ENCODE measurements at regions not wholly inside any gene's neighbourhood (a gene's known extent, or its start where the extent isn't known, plus 50 kb on each side); places are given as distances from the start of the nearest gene placed in this dataset.

DNA sequence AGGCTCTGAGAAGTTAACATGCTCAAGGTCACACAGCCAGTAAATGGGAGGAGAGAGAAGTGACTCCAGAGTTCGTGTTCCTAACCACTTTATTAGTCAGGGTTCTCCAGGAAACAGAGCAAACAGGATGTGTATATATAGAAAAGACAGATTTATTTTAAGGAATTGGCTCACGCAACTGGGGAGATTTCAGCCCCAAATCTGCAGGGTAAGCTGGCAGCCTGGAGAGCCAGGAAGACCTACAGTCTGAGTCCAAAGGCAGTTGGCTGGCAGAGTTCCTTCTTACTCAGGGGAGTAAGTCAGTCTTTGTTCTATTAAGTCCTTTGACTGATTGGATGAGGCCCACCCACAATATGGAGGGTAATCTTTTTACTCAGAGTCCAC is 118.2 kb upstream of the PROK2 start:
- no peak for TF ChIP-seq POLR2A (IDR thresholded peaks at IDR 0.05; ENCODE audit: low read depth, low read length)
- DNase-seq (ENCODE audit: insufficient read length, low spot score) (no peak), FAIRE-seq (no peak)

DNA sequence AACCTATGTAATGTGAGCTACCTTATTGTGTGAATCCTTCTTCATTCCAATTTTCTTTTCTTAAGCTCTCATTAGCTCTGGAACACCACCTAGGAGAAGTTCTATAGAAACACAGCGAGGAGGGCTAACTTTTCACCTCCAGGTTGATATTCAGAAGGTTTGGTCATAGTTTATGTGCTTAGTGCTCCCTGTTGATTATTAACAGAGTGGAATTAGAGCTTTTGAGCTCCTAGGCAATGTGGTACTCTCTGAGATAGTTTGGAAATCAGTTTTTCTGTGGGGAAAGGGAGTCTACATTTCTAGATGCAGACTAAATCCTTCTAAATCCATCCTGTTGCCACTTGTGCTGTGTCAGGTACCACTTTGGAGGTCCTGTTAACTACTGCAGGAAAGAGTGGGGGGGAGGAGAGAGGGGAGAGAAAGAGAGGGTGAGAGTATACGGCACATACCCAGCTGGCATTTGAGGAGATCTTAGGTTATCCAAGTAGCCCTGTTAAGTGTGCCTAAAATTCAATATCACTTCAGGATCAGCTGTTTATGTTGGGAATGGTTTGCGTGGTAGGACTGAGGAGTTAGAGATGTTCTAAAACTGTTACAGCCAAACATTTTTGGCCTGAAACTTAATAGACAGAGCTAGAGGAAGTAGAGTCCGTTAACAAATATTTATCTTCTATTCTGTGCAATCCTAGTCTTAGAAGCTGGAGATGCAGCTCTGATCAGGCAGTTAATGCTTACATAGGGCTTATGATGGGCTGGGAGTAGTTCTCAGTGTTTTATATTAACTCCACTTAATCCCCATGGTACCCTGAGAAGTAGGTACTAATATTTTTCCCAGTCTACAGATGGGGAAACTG is 117.5 kb upstream of the PROK2 start:
- no peak for TF ChIP-seq POLR2A (IDR thresholded peaks at IDR 0.05; ENCODE audit: low read depth, low read length)
- FAIRE-seq (no peak), DNase-seq (ENCODE audit: insufficient read length, low spot score) (no peak)

- FAIRE-seq, result no peak
- DNase-seq (ENCODE audit: insufficient read length, low spot score), result no peak
These were observed 116.7 kb upstream of the PROK2 start for GRCh38 chr3:71901645-71902044.

GRCh38 chr3:71900057-71900456 is 115.1 kb upstream of the PROK2 start:
- FAIRE-seq (no peak), DNase-seq (ENCODE audit: insufficient read length, low spot score) (no peak)
- no peak for TF ChIP-seq POLR2A (IDR thresholded peaks at IDR 0.05; ENCODE audit: low read depth, low read length)

More at GRCh38 chr3:71901645-71902044, 116.7 kb upstream of the PROK2 start:
- no peak for TF ChIP-seq POLR2A (IDR thresholded peaks at IDR 0.05; ENCODE audit: low read depth, low read length)

DNA sequence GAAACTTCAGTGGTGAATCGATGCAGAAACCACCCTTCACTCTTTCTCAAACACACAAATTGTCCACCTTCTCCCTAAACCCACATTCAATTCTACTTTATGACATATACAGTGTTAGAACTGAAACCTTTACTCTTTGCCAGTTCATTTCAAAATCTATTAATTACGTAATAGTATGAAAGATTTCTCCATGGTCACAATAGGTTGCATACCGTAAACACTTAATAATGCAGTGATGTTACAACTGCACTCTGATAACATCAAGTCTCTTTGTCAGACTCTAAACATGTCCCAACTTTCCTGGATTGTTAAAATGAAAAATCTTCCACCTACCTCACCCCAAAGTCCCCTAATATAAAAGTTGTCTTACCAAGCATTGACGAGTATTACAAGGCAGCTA is 111.8 kb upstream of the PROK2 start:
- DNase-seq (ENCODE audit: insufficient read length, low spot score) (no peak), FAIRE-seq (no peak)
- no peak for TF ChIP-seq POLR2A (IDR thresholded peaks at IDR 0.05; ENCODE audit: low read depth, low read length)

- DNase-seq (ENCODE audit: insufficient read length, low spot score), result no peak
- TF ChIP-seq POLR2A (IDR thresholded peaks at IDR 0.05; ENCODE audit: low read depth, low read length), result no peak
- FAIRE-seq, result no peak
These were observed 108.9 kb upstream of the PROK2 start for GRCh38 chr3:71893702-71894479.

DNA sequence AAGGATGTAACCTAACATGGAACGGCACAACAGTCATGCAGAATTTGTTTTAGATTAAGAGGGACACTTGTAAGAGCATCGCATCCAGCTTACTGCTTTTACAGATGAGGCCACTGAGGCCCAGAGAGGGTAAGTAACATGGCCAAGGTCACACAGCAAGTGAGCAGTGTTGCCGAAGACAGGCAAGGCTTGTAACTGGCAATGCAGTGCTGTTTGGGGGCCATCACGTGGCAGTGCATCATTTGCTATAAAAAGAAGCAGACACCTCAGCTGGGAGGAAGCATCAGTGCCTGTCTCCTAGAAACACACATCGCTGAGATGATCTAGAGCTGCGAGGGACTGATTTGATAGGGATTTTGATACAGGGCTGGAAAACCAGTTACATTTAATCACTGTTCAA is 108.2 kb upstream of the PROK2 start:
- FAIRE-seq (no peak), DNase-seq (ENCODE audit: insufficient read length, low spot score) (no peak)
- no peak for TF ChIP-seq POLR2A (IDR thresholded peaks at IDR 0.05; ENCODE audit: low read depth, low read length)

- TF ChIP-seq POLR2A (IDR thresholded peaks at IDR 0.05; ENCODE audit: low read depth, low read length), result no peak
- DNase-seq (ENCODE audit: insufficient read length, low spot score) (no peak), FAIRE-seq (no peak)
These were observed 106.5 kb upstream of the PROK2 start for GRCh38 chr3:71891483-71891882.

GRCh38 chr3:71890356-71890931 is 105.5 kb upstream of the PROK2 start:
- no peak for FAIRE-seq
- no peak for TF ChIP-seq POLR2A (IDR thresholded peaks at IDR 0.05; ENCODE audit: low read depth, low read length)
- DNase-seq (ENCODE audit: insufficient read length, low spot score), result no peak

DNA sequence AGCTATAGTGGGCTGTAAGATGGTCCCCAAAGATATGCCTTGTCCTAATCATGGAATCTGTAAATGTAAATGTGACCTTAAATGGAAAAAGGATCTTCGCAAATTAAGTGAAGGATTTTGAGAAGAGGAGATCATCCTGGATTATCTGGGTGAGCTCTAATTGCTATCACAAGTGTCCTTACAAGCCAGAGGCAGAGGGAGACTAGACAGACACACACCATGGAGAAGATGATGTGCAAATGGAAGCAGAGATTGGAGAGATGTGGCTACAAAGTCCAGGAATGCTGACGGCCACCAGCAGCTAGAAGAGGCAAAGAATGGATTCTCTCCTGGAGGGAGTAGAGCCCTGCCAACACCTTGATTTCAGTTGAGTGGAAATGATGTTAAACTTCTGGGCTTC is 102.3 kb upstream of the PROK2 start:
- FAIRE-seq (no peak), DNase-seq (ENCODE audit: insufficient read length, low spot score) (no peak)
- TF ChIP-seq POLR2A (IDR thresholded peaks at IDR 0.05; ENCODE audit: low read depth, low read length), result no peak

- DNase-seq (ENCODE audit: insufficient read length, low spot score) (no peak), FAIRE-seq (no peak)
- no peak for TF ChIP-seq POLR2A (IDR thresholded peaks at IDR 0.05; ENCODE audit: low read depth, low read length)
These were observed 100.1 kb upstream of the PROK2 start for GRCh38 chr3:71885006-71885405.

DNA sequence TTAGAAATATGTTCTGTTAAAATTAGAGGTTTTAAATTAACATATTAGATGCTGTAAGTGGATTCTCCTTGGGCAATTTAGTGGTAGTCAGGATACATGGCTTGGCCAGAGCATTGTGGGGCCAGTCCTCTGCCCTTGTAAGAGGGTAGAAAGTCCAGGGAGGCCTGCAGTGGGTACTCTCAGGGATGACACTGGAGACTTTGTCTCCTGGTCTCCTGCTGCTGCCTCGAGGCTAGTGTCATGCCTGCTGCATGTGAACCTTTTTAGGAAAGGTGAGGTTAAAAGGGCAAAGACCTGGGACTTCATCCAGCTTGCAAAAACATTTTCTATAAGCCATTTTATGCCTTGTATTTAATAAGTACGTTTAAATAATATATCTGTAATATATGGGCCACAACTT is 96.8 kb upstream of the PROK2 start:
- FAIRE-seq (no peak), DNase-seq (ENCODE audit: insufficient read length, low spot score) (no peak)
- TF ChIP-seq POLR2A (IDR thresholded peaks at IDR 0.05; ENCODE audit: low read depth, low read length), result no peak

GRCh38 chr3:71881041-71881440 is 96.1 kb upstream of the PROK2 start:
- DNase-seq (ENCODE audit: insufficient read length, low spot score) (no peak), FAIRE-seq (no peak)
- no peak for TF ChIP-seq POLR2A (IDR thresholded peaks at IDR 0.05; ENCODE audit: low read depth, low read length)

GRCh38 chr3:71879089-71879488 is 94.1 kb upstream of the PROK2 start:
- no peak for TF ChIP-seq POLR2A (IDR thresholded peaks at IDR 0.05; ENCODE audit: low read depth, low read length)
- FAIRE-seq (no peak), DNase-seq (ENCODE audit: insufficient read length, low spot score) (no peak)

Data from H54 (cell line).